BE2C (cell line): ENCODE measurements at regions not wholly inside any gene's neighbourhood (a gene's known extent, or its start where the extent isn't known, plus 50 kb on each side); places are given as distances from the start of the nearest gene placed in this dataset.

Experiments used
- DNase-seq: peaks from one replicate; pipeline ENCODE4 v3.0.0-alpha.2; 2020
- H3K27me3 ChIP-seq: fragments of 250-450 bp; sonication (Bioruptor Pico); 2 replicates; pipeline ENCODE4 v1.5.1; 2020; ENCODE audit warnings: mild to moderate bottlenecking
- H3K36me3 ChIP-seq: fragments of 250-450 bp; sonication (Bioruptor Pico); 2 replicates; pipeline ENCODE4 v1.5.1; 2020; ENCODE audit warnings: mild to moderate bottlenecking
- H3K4me1 ChIP-seq: fragments of 250-450 bp; sonication (Bioruptor Pico); 2 replicates; pipeline ENCODE4 v1.5.1; 2020
- H3K4me3 ChIP-seq: 2 replicates; pipeline ENCODE4 v1.5.1; 2011; ENCODE audit warnings: low read depth, low read length
- H3K9me3 ChIP-seq: fragments of 250-450 bp; sonication (Bioruptor Pico); 2 replicates; pipeline ENCODE4 v1.5.1; 2020
- TF ChIP-seq, protein P1 (sequence below): IDR thresholded peaks from 2 replicates; pipeline ENCODE4 v1.5.1; 2012; ENCODE audit warnings: mild to moderate bottlenecking, low read depth, low read length

DNA sequence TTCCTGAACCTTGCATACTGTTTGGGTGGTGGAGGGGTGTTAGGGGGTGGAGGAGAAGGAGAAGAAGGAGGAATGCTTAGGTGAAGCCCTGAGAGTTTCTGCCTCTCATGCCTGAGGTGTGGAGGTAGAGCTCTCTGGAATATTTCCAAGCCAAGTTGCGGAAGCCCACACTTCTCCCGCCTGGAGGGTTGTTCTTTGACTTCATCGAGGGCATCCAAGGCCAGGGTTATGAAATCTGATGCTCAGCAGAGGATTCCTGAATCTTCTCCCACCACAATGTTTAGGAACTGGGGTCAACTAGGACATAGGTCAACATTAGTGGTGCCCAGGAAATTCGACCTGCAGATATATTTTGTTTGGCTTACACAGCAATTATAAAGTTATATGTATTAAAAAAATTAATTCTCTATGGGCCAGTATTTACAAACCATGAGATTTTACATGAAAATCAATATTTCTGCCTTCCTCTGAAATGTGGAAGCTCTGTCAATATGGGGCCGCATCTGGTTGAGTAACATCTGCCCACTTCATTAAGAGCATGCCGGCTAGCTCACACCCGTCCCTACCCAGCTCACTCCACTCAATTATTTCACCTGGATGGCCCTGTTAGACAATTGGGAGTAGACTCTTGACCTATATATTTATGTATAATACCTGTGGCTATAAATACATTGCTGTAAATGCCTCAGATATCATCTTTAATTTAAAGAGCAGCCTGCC is 257.1 kb upstream of the ZFP64 start:
- DNase-seq = no peak
- no peaks in the 10 kb centered on the region for H3K27me3 ChIP-seq
- no peak overlapping the region for H3K4me3 ChIP-seq
- TF ChIP-seq, protein P1, sequence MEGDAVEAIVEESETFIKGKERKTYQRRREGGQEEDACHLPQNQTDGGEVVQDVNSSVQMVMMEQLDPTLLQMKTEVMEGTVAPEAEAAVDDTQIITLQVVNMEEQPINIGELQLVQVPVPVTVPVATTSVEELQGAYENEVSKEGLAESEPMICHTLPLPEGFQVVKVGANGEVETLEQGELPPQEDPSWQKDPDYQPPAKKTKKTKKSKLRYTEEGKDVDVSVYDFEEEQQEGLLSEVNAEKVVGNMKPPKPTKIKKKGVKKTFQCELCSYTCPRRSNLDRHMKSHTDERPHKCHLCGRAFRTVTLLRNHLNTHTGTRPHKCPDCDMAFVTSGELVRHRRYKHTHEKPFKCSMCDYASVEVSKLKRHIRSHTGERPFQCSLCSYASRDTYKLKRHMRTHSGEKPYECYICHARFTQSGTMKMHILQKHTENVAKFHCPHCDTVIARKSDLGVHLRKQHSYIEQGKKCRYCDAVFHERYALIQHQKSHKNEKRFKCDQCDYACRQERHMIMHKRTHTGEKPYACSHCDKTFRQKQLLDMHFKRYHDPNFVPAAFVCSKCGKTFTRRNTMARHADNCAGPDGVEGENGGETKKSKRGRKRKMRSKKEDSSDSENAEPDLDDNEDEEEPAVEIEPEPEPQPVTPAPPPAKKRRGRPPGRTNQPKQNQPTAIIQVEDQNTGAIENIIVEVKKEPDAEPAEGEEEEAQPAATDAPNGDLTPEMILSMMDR = no peak
- H3K36me3 ChIP-seq = no peaks in the 10 kb centered on the region
- no peaks in the 10 kb centered on the region for H3K4me1 ChIP-seq
- no peaks in the 10 kb centered on the region for H3K9me3 ChIP-seq

DNA sequence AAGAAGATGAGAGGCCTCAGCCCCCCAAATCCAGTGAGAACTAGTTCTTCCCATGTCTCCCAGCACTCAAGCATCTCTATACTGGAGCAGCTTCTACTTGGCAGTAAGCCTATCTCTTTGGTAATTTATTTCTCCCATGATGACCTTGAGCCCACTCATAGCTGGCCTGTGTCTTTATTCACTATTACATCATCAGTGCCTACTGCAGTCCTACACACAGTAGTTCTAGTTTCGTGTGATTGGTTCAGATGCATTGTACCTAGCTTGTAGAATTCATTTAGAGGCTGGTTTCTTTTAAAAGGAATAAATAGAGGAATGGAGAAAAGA is 255.6 kb upstream of the ZFP64 start:
- DNase-seq = no peak
- no peaks in the 10 kb centered on the region for H3K36me3 ChIP-seq

DNA sequence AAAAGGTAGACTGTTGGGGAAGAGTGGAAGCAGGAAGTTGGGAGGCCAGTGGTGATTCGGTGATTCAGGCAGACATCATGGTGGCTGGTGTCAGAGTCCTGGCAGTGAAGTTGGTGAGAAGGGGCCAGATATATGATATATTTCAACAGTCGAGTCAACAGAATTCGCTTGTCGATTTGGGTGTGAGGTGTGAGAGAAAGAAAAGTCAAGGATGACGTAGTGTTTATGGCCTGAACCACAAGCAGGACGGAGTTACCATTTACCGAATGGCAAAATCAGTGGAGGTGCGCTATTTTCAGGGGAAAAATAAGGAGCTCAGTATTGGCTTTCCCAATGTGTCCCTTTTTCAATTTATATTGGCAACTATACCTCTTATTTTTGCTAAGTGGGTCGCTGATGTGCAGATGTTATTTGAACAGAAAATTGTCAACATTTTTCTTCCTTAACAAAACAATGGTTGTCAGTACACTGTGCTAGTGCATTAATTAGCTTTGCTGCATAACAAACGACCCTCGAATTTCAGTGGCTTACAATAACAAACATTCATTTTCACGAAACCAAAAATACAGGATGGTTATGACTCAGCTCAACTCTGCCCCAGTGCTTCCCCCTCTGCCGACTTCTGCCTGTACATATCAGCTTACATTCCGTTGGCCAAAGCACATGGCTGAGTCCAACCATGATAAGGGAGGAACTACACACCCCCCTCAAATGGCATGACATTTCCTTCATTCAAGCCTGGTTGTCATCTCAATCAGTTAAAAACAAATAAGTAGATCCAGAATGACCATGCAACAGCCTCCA is 255.0 kb upstream of the ZFP64 start:
- Histone ChIP-seq H3K27me3 (no peaks in the 10 kb centered on the region), H3K9me3 (no peaks in the 10 kb centered on the region), H3K4me1 (no peaks in the 10 kb centered on the region), H3K36me3 (no peaks in the 10 kb centered on the region), H3K4me3 (no peak overlapping the region)
- DNase-seq = peak; percentile 36
- TF ChIP-seq, protein P1 = no peak

More for the DNA sequence above, 255.6 kb upstream of the ZFP64 start:
- Histone ChIP-seq H3K4me1 (no peaks in the 10 kb centered on the region), H3K4me3 (no peak overlapping the region), H3K9me3 (no peaks in the 10 kb centered on the region), H3K27me3 (no peaks in the 10 kb centered on the region)
- TF ChIP-seq, protein P1 = no peak

DNA sequence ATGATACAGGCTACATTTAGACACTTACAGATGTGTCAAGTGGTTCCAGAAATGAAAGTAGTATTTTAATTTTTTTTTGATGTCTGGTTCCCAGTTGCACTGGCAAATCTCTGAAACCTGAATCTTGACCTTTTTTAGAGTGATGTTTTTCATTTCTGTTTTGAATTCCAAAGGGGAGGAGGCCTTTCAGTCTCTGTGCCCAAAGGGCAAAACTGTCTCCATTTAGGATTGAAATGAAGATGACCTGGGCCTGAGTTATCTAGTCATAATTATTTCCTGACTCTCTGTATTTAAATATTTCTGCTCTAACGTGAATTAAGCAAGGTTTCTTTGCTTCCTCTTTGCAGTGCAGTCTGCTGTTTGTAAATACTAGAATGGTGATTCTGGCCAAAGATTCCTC is 252.9 kb upstream of the ZFP64 start:
- H3K36me3 ChIP-seq = no peaks in the 10 kb centered on the region
- TF ChIP-seq, protein P1 = no peak
- no peak for DNase-seq
- H3K9me3 ChIP-seq = no peaks in the 10 kb centered on the region
- H3K4me1 ChIP-seq = no peaks in the 10 kb centered on the region
- no peaks in the 10 kb centered on the region for H3K27me3 ChIP-seq
- no peak overlapping the region for H3K4me3 ChIP-seq

DNA sequence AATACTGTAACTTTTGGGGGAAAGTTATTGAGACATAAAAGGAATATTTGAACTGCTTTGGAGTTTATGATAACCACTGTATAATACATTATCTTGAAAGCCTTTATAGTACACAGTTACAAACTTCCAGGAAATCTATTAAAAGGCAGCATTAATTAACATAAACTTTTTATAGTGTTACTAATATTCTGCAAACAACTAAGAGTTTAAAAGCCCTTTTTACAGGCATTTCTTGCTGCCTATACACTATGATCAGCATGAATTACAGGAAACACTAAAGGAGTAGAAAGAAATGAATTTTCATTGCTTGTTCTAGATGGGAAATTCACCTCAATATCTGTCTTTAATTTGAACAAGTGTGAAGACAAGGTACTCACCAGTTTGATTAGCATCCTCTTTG is 252.3 kb upstream of the ZFP64 start:
- Histone ChIP-seq H3K27me3 (no peaks in the 10 kb centered on the region), H3K36me3 (no peaks in the 10 kb centered on the region), H3K4me3 (no peak overlapping the region), H3K9me3 (no peaks in the 10 kb centered on the region), H3K4me1 (no peaks in the 10 kb centered on the region)
- DNase-seq = no peak
- TF ChIP-seq, protein P1 = no peak

DNA sequence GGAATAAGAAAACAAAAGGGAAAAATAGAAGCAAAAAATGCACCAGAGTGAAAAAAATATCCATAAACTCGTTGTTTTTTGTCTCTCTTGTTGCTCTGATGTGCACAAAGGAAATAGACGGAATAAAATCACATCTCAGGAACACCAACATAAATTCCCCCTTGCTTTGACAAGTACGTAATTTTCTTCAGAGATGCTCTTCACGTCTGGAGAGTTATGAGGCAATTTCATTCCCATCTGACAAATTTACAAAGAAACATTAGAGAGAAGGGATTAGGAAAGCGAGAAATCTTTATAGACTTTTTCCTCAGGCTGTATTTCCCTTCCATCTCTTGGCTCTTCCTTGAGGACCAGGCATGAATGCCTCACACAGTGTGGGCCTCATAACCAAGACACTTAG is 250.1 kb upstream of the ZFP64 start:
- Histone ChIP-seq H3K9me3 (no peaks in the 10 kb centered on the region), H3K4me3 (no peak overlapping the region), H3K36me3 (no peaks in the 10 kb centered on the region), H3K4me1 (no peaks in the 10 kb centered on the region), H3K27me3 (no peaks in the 10 kb centered on the region)
- DNase-seq = no peak
- TF ChIP-seq, protein P1 = no peak
